ENCODE measurements at regions not wholly inside any gene's neighbourhood (a gene's known extent, or its start where the extent isn't known, plus 50 kb on each side); places are given as distances from the start of the nearest gene placed in this dataset.
"Not testable (repeated sequence)": the region's sequence is repeated elsewhere in the genome, so short reads cannot be mapped to it uniquely, and the experiment has no call there.

GRCh38 chr10:18822156-18822555 is 162.9 kb downstream of the ARL5B start:
- Mint-ChIP-seq H3K4me3 (ENCODE audit: low read depth) (no peak overlapping the region), H3K27me3 (no peaks in the 10 kb centered on the region), H3K9me3 (ENCODE audit: low read depth) (peaks cover 3% of the 10 kb centered on the region), H3K27ac (no peak overlapping the region), H3K36me3 (ENCODE audit: insufficient read depth) (no peaks in the 10 kb centered on the region), H3K4me1 (ENCODE audit: low read depth) (no peaks in the 10 kb centered on the region)
- TF ChIP-seq CTCF (IDR thresholded peaks at IDR 0.05; ENCODE audit: unreplicated experiment) = no peak
- DNase-seq (ENCODE audit: low spot score, unreplicated experiment) = peak; percentile 19

GRCh38 chr10:18829259-18829658 is 170.0 kb downstream of the ARL5B start:
- Mint-ChIP-seq H3K36me3 (ENCODE audit: insufficient read depth) (no peaks in the 10 kb centered on the region), H3K27ac (no peak overlapping the region), H3K27me3 (no peaks in the 10 kb centered on the region), H3K4me1 (ENCODE audit: low read depth) (peaks cover 5% of the 10 kb centered on the region), H3K9me3 (ENCODE audit: low read depth) (no peaks in the 10 kb centered on the region), H3K4me3 (ENCODE audit: low read depth) (no peak overlapping the region)
- TF ChIP-seq CTCF (IDR thresholded peaks at IDR 0.05; ENCODE audit: unreplicated experiment) = no peak
- DNase-seq (ENCODE audit: low spot score, unreplicated experiment) = no peak

- H3K27me3 Mint-ChIP-seq = no peaks in the 10 kb centered on the region
- H3K4me1 Mint-ChIP-seq (ENCODE audit: low read depth) = peaks cover 5% of the 10 kb centered on the region
- no peaks in the 10 kb centered on the region for H3K36me3 Mint-ChIP-seq (ENCODE audit: insufficient read depth)
- TF ChIP-seq CTCF (IDR thresholded peaks at IDR 0.05; ENCODE audit: unreplicated experiment) = no peak
- no peak overlapping the region for H3K27ac Mint-ChIP-seq
- peaks cover 2% of the 10 kb centered on the region for H3K9me3 Mint-ChIP-seq (ENCODE audit: low read depth)
- no peak for DNase-seq (ENCODE audit: low spot score, unreplicated experiment)
- H3K4me3 Mint-ChIP-seq (ENCODE audit: low read depth) = no peak overlapping the region
Measured at GRCh38 chr10:18830277-18830676, 171.0 kb downstream of the ARL5B start.

GRCh38 chr10:18856623-18857022 is 192.0 kb upstream of the MALRD1 start:
- not testable (repeated sequence) for H3K27ac Mint-ChIP-seq; H3K9me3 Mint-ChIP-seq (ENCODE audit: low read depth); H3K36me3 Mint-ChIP-seq (ENCODE audit: insufficient read depth); H3K4me1 Mint-ChIP-seq (ENCODE audit: low read depth); H3K27me3 Mint-ChIP-seq; DNase-seq (ENCODE audit: low spot score, unreplicated experiment); H3K4me3 Mint-ChIP-seq (ENCODE audit: low read depth)

GRCh38 chr10:18859659-18860058 is 188.9 kb upstream of the MALRD1 start:
- Mint-ChIP-seq H3K36me3 (ENCODE audit: insufficient read depth) (no peaks in the 10 kb centered on the region), H3K27ac (no peak overlapping the region), H3K27me3 (no peaks in the 10 kb centered on the region)

More at GRCh38 chr10:18859659-18860058, 188.9 kb upstream of the MALRD1 start:
- no peak overlapping the region for H3K4me3 Mint-ChIP-seq (ENCODE audit: low read depth)
- DNase-seq (ENCODE audit: low spot score, unreplicated experiment) = no peak
- TF ChIP-seq CTCF (IDR thresholded peaks at IDR 0.05; ENCODE audit: unreplicated experiment) = no peak
- peaks cover 4% of the 10 kb centered on the region for H3K9me3 Mint-ChIP-seq (ENCODE audit: low read depth)
- H3K4me1 Mint-ChIP-seq (ENCODE audit: low read depth) = no peaks in the 10 kb centered on the region
